ENCODE measurements at regions not wholly inside any gene's neighbourhood (a gene's known extent, or its start where the extent isn't known, plus 50 kb on each side); places are given as distances from the start of the nearest gene placed in this dataset.

DNA sequence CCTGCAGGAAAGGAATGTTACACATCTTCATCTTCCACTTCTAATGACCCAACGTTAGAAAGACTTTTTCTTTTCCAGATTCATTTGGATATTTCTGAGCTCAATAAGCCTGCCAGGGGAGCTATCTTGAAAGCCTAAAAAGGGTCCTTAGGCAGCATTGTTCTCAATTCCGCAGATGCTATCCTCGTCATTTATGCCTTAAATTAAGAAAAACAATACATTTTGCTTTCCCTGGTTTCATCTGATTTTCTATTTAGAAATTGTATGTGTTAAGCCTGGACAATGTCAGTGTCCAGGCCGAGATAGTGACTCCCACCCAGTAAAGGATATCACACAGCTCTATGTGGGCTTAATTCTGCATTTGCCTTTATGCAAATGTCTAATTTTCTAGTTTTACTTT is 721.3 kb downstream of the DIAPH3 start:
- TF ChIP-seq POLR2A (IDR thresholded peaks at IDR 0.05) (no peak), CTCF (IDR thresholded peaks at IDR 0.05) (no peak)
